ENCODE measurements at regions not wholly inside any gene's neighbourhood (a gene's known extent, or its start where the extent isn't known, plus 50 kb on each side); places are given as distances from the start of the nearest gene placed in this dataset.

- TF ChIP-seq POLR2A (IDR thresholded peaks at IDR 0.05) (no peak), POLR2AphosphoS5 (IDR thresholded peaks at IDR 0.05) (no peak), CTCF (IDR thresholded peaks at IDR 0.05) (no peak), EP300 (IDR thresholded peaks at IDR 0.05) (no peak)
- DNase-seq: no peak
These were observed 233.3 kb upstream of the EGLN3 start for GRCh38 chr14:34184126-34184525.

GRCh38 chr14:34183478-34183877 is 232.6 kb upstream of the EGLN3 start:
- 91 to 93% methylated on average over 7 of the region's 7 CpGs for WGBS, 2 donors
- H3K27ac ChIP-seq: no peak overlapping the region
- no peaks in the 10 kb centered on the region for H3K4me1 ChIP-seq
- intact Hi-C loops (cut with DNase I): no loop called here
- H3K36me3 ChIP-seq: no peaks in the 10 kb centered on the region
- no peak overlapping the region for H3K4me3 ChIP-seq
- no peaks in the 10 kb centered on the region for H3K9me3 ChIP-seq
- no peak for TF ChIP-seq EP300 (IDR thresholded peaks at IDR 0.05)
- TF ChIP-seq POLR2A (IDR thresholded peaks at IDR 0.05): no peak
- TF ChIP-seq POLR2AphosphoS5 (IDR thresholded peaks at IDR 0.05): no peak
- TF ChIP-seq CTCF (IDR thresholded peaks at IDR 0.05): no peak
- DNase-seq: no peak
- H3K27me3 ChIP-seq: no peaks in the 10 kb centered on the region

More at GRCh38 chr14:34184126-34184525, 233.3 kb upstream of the EGLN3 start:
- Histone ChIP-seq H3K27ac (no peak overlapping the region), H3K4me3 (no peak overlapping the region), H3K4me1 (no peaks in the 10 kb centered on the region), H3K36me3 (no peaks in the 10 kb centered on the region), H3K27me3 (no peaks in the 10 kb centered on the region), H3K9me3 (no peaks in the 10 kb centered on the region)
- WGBS, 2 donors: 93 to 99% methylated on average over 2 of the region's 2 CpGs
- intact Hi-C loops (cut with DNase I): no loop called here

- intact Hi-C loops (cut with DNase I): no loop called here
- no peak for DNase-seq
- no peak overlapping the region for H3K4me3 ChIP-seq
- no peak for TF ChIP-seq POLR2AphosphoS5 (IDR thresholded peaks at IDR 0.05)
- TF ChIP-seq EP300 (IDR thresholded peaks at IDR 0.05): no peak
- no peak for TF ChIP-seq CTCF (IDR thresholded peaks at IDR 0.05)
- no peak for TF ChIP-seq POLR2A (IDR thresholded peaks at IDR 0.05)
- no peaks in the 10 kb centered on the region for H3K9me3 ChIP-seq
- 68 to 71% methylated on average over 2 of the region's 2 CpGs for whole genome bisulfite sequencing, 2 donors
- no peaks in the 10 kb centered on the region for H3K36me3 ChIP-seq
- H3K27ac ChIP-seq: no peak overlapping the region
- H3K27me3 ChIP-seq: no peaks in the 10 kb centered on the region
- H3K4me1 ChIP-seq: no peaks in the 10 kb centered on the region
These were observed 230.5 kb upstream of the EGLN3 start for GRCh38 chr14:34181338-34181737.

GRCh38 chr14:34180869-34181268 is 230.0 kb upstream of the EGLN3 start:
- no peak for TF ChIP-seq POLR2A (IDR thresholded peaks at IDR 0.05)
- TF ChIP-seq CTCF (IDR thresholded peaks at IDR 0.05): no peak
- no peak for TF ChIP-seq POLR2AphosphoS5 (IDR thresholded peaks at IDR 0.05)
- no peak for TF ChIP-seq EP300 (IDR thresholded peaks at IDR 0.05)
- H3K9me3 ChIP-seq: no peaks in the 10 kb centered on the region
- no peak overlapping the region for H3K4me3 ChIP-seq
- intact Hi-C loops (cut with DNase I): no loop called here
- no peaks in the 10 kb centered on the region for H3K27me3 ChIP-seq
- no peak for DNase-seq
- no peaks in the 10 kb centered on the region for H3K36me3 ChIP-seq
- WGBS, 2 donors: 75 to 86% methylated on average over 2 of the region's 2 CpGs
- no peaks in the 10 kb centered on the region for H3K4me1 ChIP-seq
- H3K27ac ChIP-seq: no peak overlapping the region

GRCh38 chr14:34180434-34180833 is 229.6 kb upstream of the EGLN3 start:
- H3K4me1 ChIP-seq: no peaks in the 10 kb centered on the region
- TF ChIP-seq POLR2A (IDR thresholded peaks at IDR 0.05): no peak
- TF ChIP-seq POLR2AphosphoS5 (IDR thresholded peaks at IDR 0.05): no peak
- no peak for TF ChIP-seq CTCF (IDR thresholded peaks at IDR 0.05)
- TF ChIP-seq EP300 (IDR thresholded peaks at IDR 0.05): no peak
- WGBS, 2 donors: 53 to 66% methylated on average over 4 of the region's 4 CpGs
- H3K36me3 ChIP-seq: no peaks in the 10 kb centered on the region
- no peak overlapping the region for H3K4me3 ChIP-seq
- intact Hi-C loops (cut with DNase I): no loop called here
- no peak overlapping the region for H3K27ac ChIP-seq
- H3K27me3 ChIP-seq: no peaks in the 10 kb centered on the region
- H3K9me3 ChIP-seq: no peaks in the 10 kb centered on the region
- DNase-seq: no peak
